Fibroblast of gingiva (primary cell): ENCODE measurements at regions not wholly inside any gene's neighbourhood (a gene's known extent, or its start where the extent isn't known, plus 50 kb on each side); places are given as distances from the start of the nearest gene placed in this dataset.
A peak's percentile ranks its signal among the peaks of the same experiment; 100 is the strongest.

Experiments used
- DNase-seq: peaks from one replicate; pipeline ENCODE4 v3.0.0-alpha.2; 2011; ENCODE audit warnings: low read depth

- DNase-seq = no peak
Measured at GRCh38 chr14:100381395-100382105, 58.4 kb downstream of the SLC25A47 start.

- no peak for DNase-seq
Measured at GRCh38 chr14:100382106-100382455, 58.9 kb downstream of the SLC25A47 start.

- peak; percentile 20 for DNase-seq
Measured at GRCh38 chr14:100383727-100384158, 60.6 kb downstream of the SLC25A47 start.

GRCh38 chr14:100384277-100384676 lies 61.1 kb downstream of the SLC25A47 start:
- DNase-seq = no peak

- DNase-seq = peak; percentile 57
Measured at GRCh38 chr14:100384819-100385813, 62.0 kb downstream of the SLC25A47 start.

- no peak for DNase-seq
Measured at GRCh38 chr14:100386121-100386520, 63.0 kb downstream of the SLC25A47 start.

- no peak for DNase-seq
Measured at GRCh38 chr14:100386846-100387245, 63.7 kb downstream of the SLC25A47 start.

GRCh38 chr14:100387450-100387849 lies 64.3 kb downstream of the SLC25A47 start:
- no peak for DNase-seq

- no peak for DNase-seq
Measured at GRCh38 chr14:100388103-100389054, 65.2 kb downstream of the SLC25A47 start.

GRCh38 chr14:100389497-100390104 lies 66.5 kb downstream of the SLC25A47 start:
- no peak for DNase-seq

- no peak for DNase-seq
Measured at GRCh38 chr14:100391173-100391572, 68.0 kb downstream of the SLC25A47 start.

GRCh38 chr14:100391724-100392123 lies 68.6 kb downstream of the SLC25A47 start:
- DNase-seq = peak; percentile 73

- DNase-seq = peak; percentile 63
Measured at GRCh38 chr14:100392356-100392755, 69.2 kb downstream of the SLC25A47 start.

- DNase-seq = no peak
Measured at GRCh38 chr14:100393362-100393761, 70.2 kb downstream of the SLC25A47 start.

- DNase-seq = no peak
Measured at GRCh38 chr14:100393906-100394732, 71.0 kb downstream of the SLC25A47 start.

- no peak for DNase-seq
Measured at GRCh38 chr14:100394886-100395672, 71.9 kb downstream of the SLC25A47 start.

- DNase-seq = no peak
Measured at GRCh38 chr14:100396266-100396795, 73.2 kb downstream of the SLC25A47 start.

- no peak for DNase-seq
Measured at GRCh38 chr14:100397005-100397404, 73.9 kb downstream of the SLC25A47 start.

GRCh38 chr14:100398044-100398443 lies 74.9 kb downstream of the SLC25A47 start:
- no peak for DNase-seq
